IMR-90 (cell line): ENCODE measurements at regions not wholly inside any gene's neighbourhood (a gene's known extent, or its start where the extent isn't known, plus 50 kb on each side); places are given as distances from the start of the nearest gene placed in this dataset.

Experiments
- ATAC-seq: fragments of 200-7000 bp; cut with Tn5 transposase; 2 replicates; pipeline ENCODE4 v1.9.1; 2020; ENCODE audit warnings: low read depth, mild to moderate bottlenecking, moderate library complexity
- BruUV-seq: library from RNA; stranded (reverse); fragments of 400-500 nt; replicated peaks from 2 replicates; lab custom pipeline; 2021; lab: Mats Ljungman, UMichigan
- CTCF ChIA-PET: fragments of 300-600 bp; formaldehyde crosslinking; extraction: SDS; loops from one replicate; lab custom pipeline; 2021; ENCODE audit warnings: antibody characterized with exemption; lab: Yijun Ruan, JAX
- POLR2A ChIA-PET: fragments of 300-600 bp; sonication (Branson Sonifier 250); formaldehyde crosslinking; loops from one replicate; lab custom pipeline; 2022; ENCODE audit warnings: antibody characterized with exemption; ENCODE audit not compliant: unreplicated experiment; lab: Charles Lee
- DNase-seq: peaks from one replicate; pipeline ENCODE4 v3.0.0; 2013
- H2AFZ ChIP-seq: replicated peaks from 2 replicates; pipeline ENCODE3; 2013; ENCODE audit warnings: low read length, mild to moderate bottlenecking; ENCODE audit not compliant: poor library complexity
- H2AK5ac ChIP-seq: 2 replicates; pipeline ENCODE4 v1.6.1; 2013; ENCODE audit warnings: low read depth, low read length, inconsistent platforms
- H2AK9ac ChIP-seq: replicated peaks from 2 replicates; pipeline ENCODE3; 2013; ENCODE audit warnings: mild to moderate bottlenecking, low read depth, low read length, moderate library complexity; ENCODE audit not compliant: poor library complexity
- H2BK120ac ChIP-seq: 2 replicates; pipeline ENCODE4 v1.6.1; 2013; ENCODE audit warnings: low read depth, low read length, inconsistent platforms
- H2BK15ac ChIP-seq: 3 replicates; pipeline ENCODE4 v1.6.1; 2013; ENCODE audit warnings: low read depth, low read length, inconsistent platforms
- H2BK20ac ChIP-seq: 2 replicates; pipeline ENCODE4 v1.6.1; 2013; ENCODE audit warnings: low read depth, mild to moderate bottlenecking, inconsistent platforms, low read length, moderate library complexity
- H2BK5ac ChIP-seq: 2 replicates; pipeline ENCODE4 v1.6.1; 2013; ENCODE audit warnings: mild to moderate bottlenecking, low read depth, low read length, inconsistent platforms; ENCODE audit not compliant: poor library complexity, severe bottlenecking
- H3K14ac ChIP-seq: replicated peaks from 2 replicates; pipeline ENCODE4 v1.6.1; 2013; ENCODE audit warnings: low read depth, low read length, inconsistent platforms
- H3K18ac ChIP-seq: 2 replicates; pipeline ENCODE4 v1.6.1; 2013; ENCODE audit warnings: low read depth, low read length, control low read depth
- H3K23ac ChIP-seq: 2 replicates; pipeline ENCODE4 v1.6.1; 2013; ENCODE audit warnings: low read depth, low read length, inconsistent platforms
- H3K27ac ChIP-seq: 2 replicates; pipeline ENCODE4 v1.5.1; 2013; ENCODE audit warnings: mild to moderate bottlenecking, control low read depth, low read length; ENCODE audit not compliant: insufficient read depth
- H3K27me3 ChIP-seq: 2 replicates; pipeline ENCODE4 v1.6.1; 2013; ENCODE audit warnings: low read length; ENCODE audit not compliant: control insufficient read depth, insufficient read depth
- H3K36me3 ChIP-seq: 2 replicates; pipeline ENCODE4 v1.6.1; 2013; ENCODE audit warnings: low read length, mixed read lengths; ENCODE audit not compliant: control insufficient read depth, insufficient read depth
- H3K4ac ChIP-seq: 2 replicates; pipeline ENCODE4 v1.6.1; 2013; ENCODE audit warnings: low read depth, low read length, inconsistent platforms
- H3K4me1 ChIP-seq: 2 replicates; pipeline ENCODE4 v1.6.1; 2013; ENCODE audit warnings: low read length, mixed read lengths; ENCODE audit not compliant: control insufficient read depth, insufficient read depth
- H3K4me2 ChIP-seq: 2 replicates; pipeline ENCODE4 v1.6.1; 2013; ENCODE audit warnings: low read depth, mild to moderate bottlenecking, control low read depth, low read length, moderate library complexity
- H3K4me3 ChIP-seq: 2 replicates; pipeline ENCODE4 v1.5.1; 2013; ENCODE audit warnings: low read depth, mild to moderate bottlenecking, control low read depth, low read length, moderate library complexity; ENCODE audit not compliant: insufficient read depth
- H3K56ac ChIP-seq: 2 replicates; pipeline ENCODE4 v1.6.1; 2013; ENCODE audit warnings: low read length, inconsistent platforms; ENCODE audit not compliant: insufficient read depth; ENCODE audit errors: extremely low read depth
- H3K79me1 ChIP-seq, 2 experiments: 2 replicates each; pipeline ENCODE4 v1.6.1; 2013; ENCODE audit warnings: low read length in 2 of 2, inconsistent platforms in 1 of 2, low read depth in 1 of 2
- H3K9ac ChIP-seq: 2 replicates; pipeline ENCODE4 v1.6.1; 2013; ENCODE audit warnings: low read depth, low read length, control low read depth
- H3K9me1 ChIP-seq: 2 replicates; pipeline ENCODE4 v1.6.1; 2013; ENCODE audit warnings: low read length, inconsistent platforms; ENCODE audit not compliant: insufficient read depth
- H3K9me3 ChIP-seq: 2 replicates; pipeline ENCODE4 v1.6.1; 2013; ENCODE audit warnings: low read length; ENCODE audit not compliant: control insufficient read depth, insufficient read depth
- H4K20me1 ChIP-seq: 2 replicates; pipeline ENCODE4 v1.6.1; 2013; ENCODE audit warnings: low read length, inconsistent platforms; ENCODE audit not compliant: insufficient read depth
- H4K5ac ChIP-seq: 2 replicates; pipeline ENCODE4 v1.6.1; 2013; ENCODE audit warnings: mild to moderate bottlenecking, low read depth, low read length, control low read depth
- H4K8ac ChIP-seq, 2 experiments: 2 replicates each; pipeline ENCODE4 v1.6.1; 2013; ENCODE audit warnings: low read depth in 2 of 2, low read length in 2 of 2, control low read depth in 1 of 2, inconsistent platforms in 1 of 2
- H4K91ac ChIP-seq: 2 replicates; pipeline ENCODE4 v1.6.1; 2013; ENCODE audit warnings: low read depth, low read length, inconsistent platforms; ENCODE audit not compliant: insufficient read depth
- CHD1 ChIP-seq: IDR thresholded peaks from 2 replicates; pipeline ENCODE4 v1.6.1; 2012; ENCODE audit warnings: low read depth, low read length, improper control_type of control experiment
- ELK1 ChIP-seq: fragments of 150-350 bp; IDR thresholded peaks from 2 replicates; pipeline ENCODE4 v1.6.1; 2016; ENCODE audit warnings: low read depth, mild to moderate bottlenecking, low read length, moderate library complexity, borderline replicate concordance
- MAZ ChIP-seq: IDR thresholded peaks from 2 replicates; pipeline ENCODE4 v1.6.1; 2012; ENCODE audit warnings: low read depth, mild to moderate bottlenecking, low read length, improper control_type of control experiment, moderate library complexity, borderline replicate concordance
- MXI1 ChIP-seq: IDR thresholded peaks from 2 replicates; pipeline ENCODE4 v1.6.1; 2012; ENCODE audit warnings: low read depth, mild to moderate bottlenecking, low read length, moderate library complexity, borderline replicate concordance
- POLR2A ChIP-seq: IDR thresholded peaks from 2 replicates; pipeline ENCODE4 v1.6.1; 2012; ENCODE audit warnings: mild to moderate bottlenecking, low read depth, low read length
- RAD21 ChIP-seq: IDR thresholded peaks from 2 replicates; pipeline ENCODE4 v1.6.1; 2012; ENCODE audit warnings: low read length, improper control_type of control experiment
- RCOR1 ChIP-seq: IDR thresholded peaks from 2 replicates; pipeline ENCODE4 v1.6.1; 2012; ENCODE audit warnings: mild to moderate bottlenecking, low read length, improper control_type of control experiment; ENCODE audit not compliant: insufficient replicate concordance
- SMC3 ChIP-seq: fragments of 150-350 bp; IDR thresholded peaks from 2 replicates; pipeline ENCODE4 v1.6.1; 2016; ENCODE audit warnings: low read depth, mild to moderate bottlenecking, antibody characterized with exemption, low read length, moderate library complexity
- WGBS, 2 experiments: methylation state at CpG; one replicate each; pipeline versions ENCODE4 v1.1.5 to v1.1.7; 2013; ENCODE audit warnings: missing lambda C conversion rate in 2 of 2; ENCODE audit not compliant: insufficient read length in 1 of 2; ENCODE audit errors: extremely low coverage in 2 of 2; 5-methylcytosine and 5-hydroxymethylcytosine counted together
- dilution Hi-C: fragments of 300-500 bp; cut with HindIII; formaldehyde crosslinking; loops from one replicate; pipeline ENCODE4 v1.14.3; 2018; ENCODE audit warnings: low sequenced_read_pairs; ENCODE audit not compliant: unreplicated experiment
- in situ Hi-C: fragments of 300-500 bp; cut with MboI; formaldehyde crosslinking; loops from 3 replicates; pipeline ENCODE4 v1.14.3; 2019; ENCODE audit warnings: low sequenced_read_pairs, inconsistent platforms, mixed read lengths
- intact Hi-C: fragments of 100-400 bp; cut with micrococcal nuclease; formaldehyde crosslinking; loops from 2 replicates; pipeline ENCODE4 v1.10.0; 2022
- TF ChIP-seq, protein P1 (sequence below): conservative IDR thresholded peaks from 2 replicates; pipeline ENCODE4 v1.5.1; 2012; ENCODE audit warnings: mild to moderate bottlenecking, low read depth, low read length, improper control_type of control experiment

GRCh38 chr3:68059628-68060152 is 405.3 kb upstream of the SUCLG2 start:
- BruUV-seq: no TSS peak
- no peaks in the 10 kb centered on the region for H4K20me1 ChIP-seq
- no peak overlapping the region for H3K23ac ChIP-seq
- no peak overlapping the region for H3K4ac ChIP-seq
- POLR2A ChIA-PET: no interaction called here
- CTCF ChIA-PET: no interaction called here
- no peak overlapping the region for H3K27ac ChIP-seq
- ATAC-seq: no peak
- no peak overlapping the region for H2AK9ac ChIP-seq
- H3K9me3 ChIP-seq: no peaks in the 10 kb centered on the region; the same call in 1 of the 2 replicates
- H2AFZ ChIP-seq: no peak overlapping the region
- H3K9me1 ChIP-seq: no peaks in the 10 kb centered on the region
- H3K9ac ChIP-seq: no peak overlapping the region
- no peak overlapping the region for H2BK15ac ChIP-seq
- no peak overlapping the region for H3K14ac ChIP-seq
- no peak overlapping the region for H2BK20ac ChIP-seq
- H3K4me3 ChIP-seq: no peak overlapping the region
- intact Hi-C loops (no loop called here), in situ Hi-C loops (no loop called here), dilution Hi-C loops (no loop called here)
- WGBS, 2 experiments: no CpG with 5 or more reads among the region's 3 CpGs
- no peak overlapping the region for H3K56ac ChIP-seq
- H4K8ac ChIP-seq: no peak overlapping the region
- H3K36me3 ChIP-seq: no peaks in the 10 kb centered on the region
- H2AK5ac ChIP-seq: no peak overlapping the region
- no peak overlapping the region for H2BK120ac ChIP-seq
- no peaks in the 10 kb centered on the region for H3K4me1 ChIP-seq
- H4K5ac ChIP-seq: no peak overlapping the region
- H3K18ac ChIP-seq: no peak overlapping the region
- no peaks in the 10 kb centered on the region for H3K79me1 ChIP-seq
- no peak overlapping the region for H2BK5ac ChIP-seq
- TF ChIP-seq SMC3 (no peak), CHD1 (no peak), MAZ (no peak), ELK1 (no peak), RAD21 (no peak), POLR2A (no peak), MXI1 (no peak), RCOR1 (no peak)
- TF ChIP-seq, protein P1, sequence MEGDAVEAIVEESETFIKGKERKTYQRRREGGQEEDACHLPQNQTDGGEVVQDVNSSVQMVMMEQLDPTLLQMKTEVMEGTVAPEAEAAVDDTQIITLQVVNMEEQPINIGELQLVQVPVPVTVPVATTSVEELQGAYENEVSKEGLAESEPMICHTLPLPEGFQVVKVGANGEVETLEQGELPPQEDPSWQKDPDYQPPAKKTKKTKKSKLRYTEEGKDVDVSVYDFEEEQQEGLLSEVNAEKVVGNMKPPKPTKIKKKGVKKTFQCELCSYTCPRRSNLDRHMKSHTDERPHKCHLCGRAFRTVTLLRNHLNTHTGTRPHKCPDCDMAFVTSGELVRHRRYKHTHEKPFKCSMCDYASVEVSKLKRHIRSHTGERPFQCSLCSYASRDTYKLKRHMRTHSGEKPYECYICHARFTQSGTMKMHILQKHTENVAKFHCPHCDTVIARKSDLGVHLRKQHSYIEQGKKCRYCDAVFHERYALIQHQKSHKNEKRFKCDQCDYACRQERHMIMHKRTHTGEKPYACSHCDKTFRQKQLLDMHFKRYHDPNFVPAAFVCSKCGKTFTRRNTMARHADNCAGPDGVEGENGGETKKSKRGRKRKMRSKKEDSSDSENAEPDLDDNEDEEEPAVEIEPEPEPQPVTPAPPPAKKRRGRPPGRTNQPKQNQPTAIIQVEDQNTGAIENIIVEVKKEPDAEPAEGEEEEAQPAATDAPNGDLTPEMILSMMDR: no peak
- no peak overlapping the region for H3K4me2 ChIP-seq
- H4K91ac ChIP-seq: no peak overlapping the region
- no peaks in the 10 kb centered on the region for H3K27me3 ChIP-seq
- DNase-seq: no peak
